ENCODE measurements at regions not wholly inside any gene's neighbourhood (a gene's known extent, or its start where the extent isn't known, plus 50 kb on each side); places are given as distances from the start of the nearest gene placed in this dataset.

DNA sequence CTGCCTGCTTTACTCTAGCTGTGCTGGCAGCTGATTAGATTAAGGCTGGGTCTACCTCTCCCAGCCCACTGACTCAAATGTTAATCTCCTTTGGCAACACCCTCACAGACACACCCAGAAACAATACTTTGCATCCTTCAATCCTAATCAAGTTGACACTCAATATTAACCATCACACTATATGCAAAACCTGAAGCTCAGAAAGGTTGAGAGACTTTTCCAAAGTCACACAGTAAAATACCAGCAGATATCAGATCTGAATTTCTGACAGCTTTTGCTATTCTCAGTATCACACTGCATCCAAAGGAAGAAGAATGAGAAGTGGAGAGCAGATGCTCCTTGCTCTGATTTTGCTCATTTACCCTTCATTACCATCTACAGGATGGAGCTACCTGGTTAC is 114.9 kb upstream of the RANBP3L start:
- TF ChIP-seq, protein P1, sequence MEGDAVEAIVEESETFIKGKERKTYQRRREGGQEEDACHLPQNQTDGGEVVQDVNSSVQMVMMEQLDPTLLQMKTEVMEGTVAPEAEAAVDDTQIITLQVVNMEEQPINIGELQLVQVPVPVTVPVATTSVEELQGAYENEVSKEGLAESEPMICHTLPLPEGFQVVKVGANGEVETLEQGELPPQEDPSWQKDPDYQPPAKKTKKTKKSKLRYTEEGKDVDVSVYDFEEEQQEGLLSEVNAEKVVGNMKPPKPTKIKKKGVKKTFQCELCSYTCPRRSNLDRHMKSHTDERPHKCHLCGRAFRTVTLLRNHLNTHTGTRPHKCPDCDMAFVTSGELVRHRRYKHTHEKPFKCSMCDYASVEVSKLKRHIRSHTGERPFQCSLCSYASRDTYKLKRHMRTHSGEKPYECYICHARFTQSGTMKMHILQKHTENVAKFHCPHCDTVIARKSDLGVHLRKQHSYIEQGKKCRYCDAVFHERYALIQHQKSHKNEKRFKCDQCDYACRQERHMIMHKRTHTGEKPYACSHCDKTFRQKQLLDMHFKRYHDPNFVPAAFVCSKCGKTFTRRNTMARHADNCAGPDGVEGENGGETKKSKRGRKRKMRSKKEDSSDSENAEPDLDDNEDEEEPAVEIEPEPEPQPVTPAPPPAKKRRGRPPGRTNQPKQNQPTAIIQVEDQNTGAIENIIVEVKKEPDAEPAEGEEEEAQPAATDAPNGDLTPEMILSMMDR (conservative IDR thresholded peaks at IDR 0.05) = no peak
- no peaks in the 10 kb centered on the region for H3K4me1 Mint-ChIP-seq
- DNase-seq (ENCODE audit: low read depth, low spot score) = no peak
- H3K4me3 Mint-ChIP-seq = no peak overlapping the region
- no peaks in the 10 kb centered on the region for H3K36me3 Mint-ChIP-seq (ENCODE audit: low read depth)
- H3K27me3 Mint-ChIP-seq (ENCODE audit: low read depth) = peaks cover 10% of the 10 kb centered on the region
- no peak overlapping the region for H3K27ac Mint-ChIP-seq (ENCODE audit: unreplicated experiment)
- H3K9me3 Mint-ChIP-seq = no peaks in the 10 kb centered on the region

DNA sequence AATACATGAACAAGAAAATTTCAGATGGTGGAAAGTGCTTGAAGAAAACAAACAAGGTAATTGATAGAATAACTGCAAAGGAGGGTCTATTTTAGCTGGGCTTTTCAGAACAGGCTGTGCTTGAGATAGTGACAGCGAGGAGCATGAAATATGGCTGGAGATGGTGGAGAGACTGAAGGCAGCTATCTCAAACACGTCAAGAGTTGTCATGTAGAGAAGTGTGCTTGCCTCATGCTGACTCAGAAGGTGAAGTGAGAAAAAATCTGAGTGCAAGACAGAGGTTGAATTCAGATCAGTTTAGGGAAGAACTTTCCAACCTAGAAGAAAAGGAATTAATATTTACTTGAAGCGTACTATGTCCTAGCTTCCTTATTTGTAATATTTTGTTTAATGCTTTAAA is 115.5 kb upstream of the RANBP3L start:
- Mint-ChIP-seq H3K27me3 (ENCODE audit: low read depth) (peaks cover 10% of the 10 kb centered on the region), H3K4me1 (no peaks in the 10 kb centered on the region), H3K36me3 (ENCODE audit: low read depth) (no peaks in the 10 kb centered on the region), H3K4me3 (no peak overlapping the region), H3K27ac (ENCODE audit: unreplicated experiment) (no peak overlapping the region), H3K9me3 (no peaks in the 10 kb centered on the region)
- TF ChIP-seq, protein P1 (conservative IDR thresholded peaks at IDR 0.05) = no peak
- no peak for DNase-seq (ENCODE audit: low read depth, low spot score)

DNA sequence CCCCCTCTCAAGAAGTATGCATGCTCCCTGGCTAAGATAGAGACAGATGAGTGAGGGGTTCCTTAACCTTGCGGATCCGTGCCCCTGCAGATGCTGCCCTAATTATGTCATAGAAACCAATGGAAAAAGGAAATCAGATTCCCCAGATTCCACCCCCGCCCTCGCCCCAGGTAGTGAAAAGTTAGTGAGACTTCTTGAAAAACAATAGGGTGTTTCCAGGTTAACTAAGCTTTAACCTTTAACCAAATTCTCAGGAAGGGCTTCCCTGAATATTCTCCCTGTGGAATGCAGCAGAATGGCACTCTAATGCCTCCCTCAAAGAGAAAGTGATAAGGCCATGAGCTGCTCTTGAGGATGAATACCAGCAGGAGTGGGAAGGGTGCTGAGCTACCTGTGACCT is 116.0 kb upstream of the RANBP3L start:
- Mint-ChIP-seq H3K27ac (ENCODE audit: unreplicated experiment) (no peak overlapping the region), H3K27me3 (ENCODE audit: low read depth) (peaks cover 8% of the 10 kb centered on the region), H3K4me3 (no peak overlapping the region), H3K36me3 (ENCODE audit: low read depth) (no peaks in the 10 kb centered on the region), H3K4me1 (no peaks in the 10 kb centered on the region), H3K9me3 (no peaks in the 10 kb centered on the region)
- DNase-seq (ENCODE audit: low read depth, low spot score) = no peak
- TF ChIP-seq, protein P1 (conservative IDR thresholded peaks at IDR 0.05) = no peak

DNA sequence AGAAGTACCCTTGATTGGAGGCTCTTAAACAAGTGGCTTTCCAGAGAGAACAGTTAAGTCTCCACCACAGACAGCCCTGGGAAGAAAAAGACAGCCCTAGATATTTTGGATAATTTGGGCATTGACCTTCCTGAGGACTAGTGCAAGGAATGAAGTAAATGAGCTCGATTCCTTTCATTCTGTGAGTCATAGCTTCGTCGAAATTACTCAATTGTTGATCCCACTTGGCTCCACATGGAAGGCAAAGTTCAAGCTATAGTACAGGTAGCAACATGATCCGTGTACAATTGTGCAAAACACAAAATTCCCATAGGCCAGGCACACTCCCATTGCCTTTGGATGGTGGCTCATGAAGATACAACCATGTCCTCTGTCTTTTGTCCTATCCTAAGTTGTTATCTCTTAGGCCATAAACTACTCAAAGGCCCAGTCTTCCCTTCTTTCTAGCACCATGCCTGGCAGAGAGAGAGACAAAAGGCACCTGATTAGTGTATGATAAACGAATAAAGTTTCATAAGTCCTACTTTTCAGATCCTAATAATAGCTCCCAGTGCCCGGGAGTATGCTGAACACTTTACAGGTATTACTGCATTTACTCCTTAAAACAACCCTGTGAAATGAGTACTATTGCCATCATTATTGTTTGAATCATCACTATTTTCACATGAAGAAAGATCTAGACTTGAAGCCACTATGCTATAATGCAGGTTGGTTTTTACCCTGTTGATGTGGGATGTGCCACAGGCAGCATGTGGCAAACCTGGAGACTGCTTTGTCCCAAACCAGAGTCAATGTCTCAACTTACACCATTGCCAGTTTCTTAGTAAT is 116.7 kb upstream of the RANBP3L start:
- no peaks in the 10 kb centered on the region for H3K36me3 Mint-ChIP-seq (ENCODE audit: low read depth)
- TF ChIP-seq, protein P1 (conservative IDR thresholded peaks at IDR 0.05) = no peak
- no peak for DNase-seq (ENCODE audit: low read depth, low spot score)
- no peak overlapping the region for H3K4me3 Mint-ChIP-seq
- H3K4me1 Mint-ChIP-seq = peaks cover 7% of the 10 kb centered on the region
- H3K27me3 Mint-ChIP-seq (ENCODE audit: low read depth) = peaks cover 3% of the 10 kb centered on the region
- no peak overlapping the region for H3K27ac Mint-ChIP-seq (ENCODE audit: unreplicated experiment)
- no peaks in the 10 kb centered on the region for H3K9me3 Mint-ChIP-seq

DNA sequence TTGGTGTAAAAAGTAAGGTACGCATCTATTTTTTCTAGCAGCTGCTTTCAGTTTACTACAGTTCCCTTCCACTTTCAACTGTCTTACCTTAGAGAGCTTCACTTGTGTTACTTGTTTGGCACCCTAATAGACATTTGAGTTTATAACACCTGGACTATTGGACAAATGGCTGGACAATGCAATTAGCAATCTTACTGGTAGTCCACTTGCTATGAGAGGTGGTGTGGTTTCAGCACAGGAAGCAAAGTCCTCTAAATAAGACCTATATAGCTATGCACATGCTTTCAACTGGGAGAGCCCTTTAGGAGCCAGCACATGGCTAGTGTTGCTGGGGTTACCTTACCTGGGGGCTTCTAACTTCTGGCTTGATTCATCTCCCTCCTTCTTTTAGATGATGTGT is 119.6 kb upstream of the RANBP3L start:
- DNase-seq (ENCODE audit: low read depth, low spot score) = no peak
- H3K9me3 Mint-ChIP-seq = no peaks in the 10 kb centered on the region
- no peaks in the 10 kb centered on the region for H3K36me3 Mint-ChIP-seq (ENCODE audit: low read depth)
- H3K4me3 Mint-ChIP-seq = no peak overlapping the region
- no peak overlapping the region for H3K27ac Mint-ChIP-seq (ENCODE audit: unreplicated experiment)
- H3K4me1 Mint-ChIP-seq = peaks cover 12% of the 10 kb centered on the region
- TF ChIP-seq, protein P1 (conservative IDR thresholded peaks at IDR 0.05) = no peak
- H3K27me3 Mint-ChIP-seq (ENCODE audit: low read depth) = peaks cover 3% of the 10 kb centered on the region
